GM18909 (cell line): ENCODE measurements at regions not wholly inside any gene's neighbourhood (a gene's known extent, or its start where the extent isn't known, plus 50 kb on each side); places are given as distances from the start of the nearest gene placed in this dataset.

Experiments
- ATAC-seq: cut with Tn5 transposase; IDR thresholded peaks from one replicate; pipeline ENCODE4 v1.9.1; 2021; ENCODE audit warnings: mild to moderate bottlenecking; ENCODE audit not compliant: unreplicated experiment, poor library complexity

- ATAC-seq, result no peak
Observed at GRCh38 chr5:163619273-163619934, 114.0 kb downstream of the MAT2B start.

- no peak for ATAC-seq
Observed at GRCh38 chr5:163619951-163620350, 114.5 kb downstream of the MAT2B start.

GRCh38 chr5:163622799-163623198, 117.4 kb downstream of the MAT2B start:
- no peak for ATAC-seq

- no peak for ATAC-seq
Observed at GRCh38 chr5:163623524-163623923, 118.1 kb downstream of the MAT2B start.

- no peak for ATAC-seq
Observed at GRCh38 chr5:163623986-163624385, 118.6 kb downstream of the MAT2B start.

GRCh38 chr5:163624431-163624830, 119.0 kb downstream of the MAT2B start:
- no peak for ATAC-seq

GRCh38 chr5:163626904-163627434, 121.5 kb downstream of the MAT2B start:
- no peak for ATAC-seq

GRCh38 chr5:163631856-163632255, 126.4 kb downstream of the MAT2B start:
- ATAC-seq, result no peak

- ATAC-seq, result no peak
Observed at GRCh38 chr5:163633926-163634460, 128.6 kb downstream of the MAT2B start.

- ATAC-seq, result no peak
Observed at GRCh38 chr5:163635631-163636030, 130.2 kb downstream of the MAT2B start.

GRCh38 chr5:163642904-163643303, 137.5 kb downstream of the MAT2B start:
- no peak for ATAC-seq

- no peak for ATAC-seq
Observed at GRCh38 chr5:163645421-163646416, 140.3 kb downstream of the MAT2B start.

GRCh38 chr5:163649514-163649913, 144.1 kb downstream of the MAT2B start:
- no peak for ATAC-seq

GRCh38 chr5:163653526-163653925, 148.1 kb downstream of the MAT2B start:
- ATAC-seq, result no peak

GRCh38 chr5:163658702-163659567, 153.5 kb downstream of the MAT2B start:
- ATAC-seq, result no peak

GRCh38 chr5:163659568-163659902, 154.1 kb downstream of the MAT2B start:
- ATAC-seq, result no peak

- ATAC-seq, result no peak
Observed at GRCh38 chr5:163660486-163660885, 155.1 kb downstream of the MAT2B start.

- ATAC-seq, result no peak
Observed at GRCh38 chr5:163661360-163661759, 155.9 kb downstream of the MAT2B start.

GRCh38 chr5:163670036-163670435, 164.6 kb downstream of the MAT2B start:
- ATAC-seq, result no peak

- ATAC-seq, result no peak
Observed at GRCh38 chr5:163677092-163677491, 171.7 kb downstream of the MAT2B start.
